ENCODE measurements at regions not wholly inside any gene's neighbourhood (a gene's known extent, or its start where the extent isn't known, plus 50 kb on each side); places are given as distances from the start of the nearest gene placed in this dataset.

GRCh38 chr2:43138441-43138840 is 88.0 kb downstream of the ZFP36L2 start:
- TF ChIP-seq, protein P1, sequence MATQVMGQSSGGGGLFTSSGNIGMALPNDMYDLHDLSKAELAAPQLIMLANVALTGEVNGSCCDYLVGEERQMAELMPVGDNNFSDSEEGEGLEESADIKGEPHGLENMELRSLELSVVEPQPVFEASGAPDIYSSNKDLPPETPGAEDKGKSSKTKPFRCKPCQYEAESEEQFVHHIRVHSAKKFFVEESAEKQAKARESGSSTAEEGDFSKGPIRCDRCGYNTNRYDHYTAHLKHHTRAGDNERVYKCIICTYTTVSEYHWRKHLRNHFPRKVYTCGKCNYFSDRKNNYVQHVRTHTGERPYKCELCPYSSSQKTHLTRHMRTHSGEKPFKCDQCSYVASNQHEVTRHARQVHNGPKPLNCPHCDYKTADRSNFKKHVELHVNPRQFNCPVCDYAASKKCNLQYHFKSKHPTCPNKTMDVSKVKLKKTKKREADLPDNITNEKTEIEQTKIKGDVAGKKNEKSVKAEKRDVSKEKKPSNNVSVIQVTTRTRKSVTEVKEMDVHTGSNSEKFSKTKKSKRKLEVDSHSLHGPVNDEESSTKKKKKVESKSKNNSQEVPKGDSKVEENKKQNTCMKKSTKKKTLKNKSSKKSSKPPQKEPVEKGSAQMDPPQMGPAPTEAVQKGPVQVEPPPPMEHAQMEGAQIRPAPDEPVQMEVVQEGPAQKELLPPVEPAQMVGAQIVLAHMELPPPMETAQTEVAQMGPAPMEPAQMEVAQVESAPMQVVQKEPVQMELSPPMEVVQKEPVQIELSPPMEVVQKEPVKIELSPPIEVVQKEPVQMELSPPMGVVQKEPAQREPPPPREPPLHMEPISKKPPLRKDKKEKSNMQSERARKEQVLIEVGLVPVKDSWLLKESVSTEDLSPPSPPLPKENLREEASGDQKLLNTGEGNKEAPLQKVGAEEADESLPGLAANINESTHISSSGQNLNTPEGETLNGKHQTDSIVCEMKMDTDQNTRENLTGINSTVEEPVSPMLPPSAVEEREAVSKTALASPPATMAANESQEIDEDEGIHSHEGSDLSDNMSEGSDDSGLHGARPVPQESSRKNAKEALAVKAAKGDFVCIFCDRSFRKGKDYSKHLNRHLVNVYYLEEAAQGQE (IDR thresholded peaks at IDR 0.05; ENCODE audit: insufficient replicate concordance, low read depth): no peak
- TF ChIP-seq CTCF (IDR thresholded peaks at IDR 0.05; ENCODE audit: insufficient read depth, low read length) (no peak), GABPA (IDR thresholded peaks at IDR 0.05; ENCODE audit: low read depth) (no peak), POLR2AphosphoS5 (IDR thresholded peaks at IDR 0.05; ENCODE audit: low read depth) (no peak)
